ENCODE measurements at regions not wholly inside any gene's neighbourhood (a gene's known extent, or its start where the extent isn't known, plus 50 kb on each side); places are given as distances from the start of the nearest gene placed in this dataset.
A peak's percentile ranks its signal among the peaks of the same experiment; 100 is the strongest.
"Not testable (repeated sequence)": the region's sequence is repeated elsewhere in the genome, so short reads cannot be mapped to it uniquely, and the experiment has no call there.

DNA sequence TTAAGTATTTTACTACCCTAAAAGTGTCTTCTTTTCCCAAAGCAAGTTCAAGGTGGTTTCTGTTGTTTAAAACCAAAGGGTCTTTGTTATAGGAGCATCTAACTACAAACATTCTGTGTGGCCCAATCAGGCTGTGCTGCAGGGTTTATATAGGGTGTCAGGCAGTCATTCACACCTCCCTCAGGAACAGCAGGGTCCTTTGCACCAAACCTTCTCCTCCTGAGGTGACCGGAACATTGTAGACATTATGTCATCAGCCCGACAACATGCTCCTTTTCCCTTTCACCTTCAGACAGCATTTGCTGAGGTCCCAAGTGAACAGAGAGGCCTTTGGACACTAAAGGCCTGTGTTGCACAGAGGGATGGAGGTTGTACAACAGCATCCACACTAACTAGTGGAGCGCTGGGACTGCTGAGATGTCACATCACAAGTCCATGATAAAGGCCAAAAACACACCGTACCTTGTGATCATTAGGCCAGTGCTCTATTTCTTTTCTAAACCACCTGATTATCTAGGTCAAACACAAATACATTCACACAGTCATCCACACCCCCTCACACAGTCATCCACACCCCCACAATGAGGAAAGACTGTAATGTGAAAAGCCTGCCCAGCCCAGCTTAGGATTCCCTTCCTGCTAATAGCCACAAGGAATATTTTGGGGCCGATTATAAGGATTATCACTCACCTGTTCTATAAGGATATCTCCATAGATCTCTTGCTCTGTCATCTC is 123.8 kb upstream of the VLDLR start:
- no peak for DNase-seq (ENCODE audit: low read depth)

DNA sequence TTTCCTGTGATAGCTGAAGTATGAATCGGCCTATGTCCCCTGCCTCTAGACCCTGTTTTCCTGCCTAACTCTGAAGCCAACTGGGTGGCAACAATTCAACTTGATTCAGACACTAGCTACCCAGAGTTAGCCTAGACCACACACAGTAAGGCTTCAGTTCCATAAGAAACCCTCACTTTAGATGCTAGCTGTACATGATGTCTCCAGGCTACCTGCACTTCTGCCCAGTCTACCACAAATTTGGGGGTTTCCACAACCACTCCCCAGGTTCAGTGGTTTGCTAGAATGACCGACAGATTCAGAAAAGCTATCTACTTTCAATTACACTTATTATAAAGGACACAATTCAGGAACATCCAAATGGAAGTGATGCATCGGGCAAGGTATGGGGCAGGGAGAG is 119.4 kb upstream of the VLDLR start:
- no peak for DNase-seq (ENCODE audit: low read depth)

GRCh38 chr9:2502760-2503159 is 118.8 kb upstream of the VLDLR start:
- DNase-seq (ENCODE audit: low read depth): no peak

GRCh38 chr9:2506321-2506720 is 115.3 kb upstream of the VLDLR start:
- DNase-seq (ENCODE audit: low read depth): no peak

DNA sequence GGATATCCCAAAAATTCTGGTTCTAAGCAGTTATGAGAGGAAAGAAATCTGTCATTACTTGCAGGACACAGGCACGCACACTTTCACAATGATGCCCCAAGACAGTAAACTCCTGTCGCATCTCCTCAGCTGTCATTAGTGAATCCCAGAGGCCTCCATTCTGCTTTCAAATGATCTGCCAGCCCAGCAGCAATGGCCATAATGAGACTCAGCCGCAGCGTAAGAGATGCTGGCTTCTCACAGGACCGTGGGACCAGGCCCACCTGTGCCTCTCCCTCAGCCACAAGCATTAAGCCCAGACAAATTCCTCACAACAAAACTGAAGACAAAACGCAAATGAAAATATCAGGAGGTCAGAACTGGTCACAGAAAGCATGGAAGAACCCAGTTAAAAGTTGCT is 98.0 kb upstream of the VLDLR start:
- DNase-seq (ENCODE audit: low read depth): no peak

DNA sequence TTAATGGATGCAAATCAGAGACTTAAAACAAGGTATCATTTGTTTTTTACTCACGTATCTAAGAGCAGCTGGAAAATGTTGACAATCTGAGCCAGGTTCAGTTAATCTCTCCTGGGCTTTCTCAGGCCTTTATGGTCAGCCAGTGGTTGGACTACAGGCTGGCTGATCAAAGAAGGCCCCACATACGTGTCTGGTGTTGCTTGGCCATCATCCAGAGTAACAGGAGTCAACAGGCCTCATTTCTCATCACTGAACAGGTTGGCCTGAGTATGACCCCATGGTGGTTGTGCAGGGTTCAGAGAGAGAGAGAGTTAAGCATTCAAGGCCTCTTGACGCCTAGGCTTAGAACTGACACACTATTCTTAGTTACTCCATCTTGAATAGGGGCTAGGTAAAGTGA is 97.0 kb upstream of the VLDLR start:
- no peak for DNase-seq (ENCODE audit: low read depth)

GRCh38 chr9:2525147-2525546 is 96.4 kb upstream of the VLDLR start:
- DNase-seq (ENCODE audit: low read depth): no peak

DNA sequence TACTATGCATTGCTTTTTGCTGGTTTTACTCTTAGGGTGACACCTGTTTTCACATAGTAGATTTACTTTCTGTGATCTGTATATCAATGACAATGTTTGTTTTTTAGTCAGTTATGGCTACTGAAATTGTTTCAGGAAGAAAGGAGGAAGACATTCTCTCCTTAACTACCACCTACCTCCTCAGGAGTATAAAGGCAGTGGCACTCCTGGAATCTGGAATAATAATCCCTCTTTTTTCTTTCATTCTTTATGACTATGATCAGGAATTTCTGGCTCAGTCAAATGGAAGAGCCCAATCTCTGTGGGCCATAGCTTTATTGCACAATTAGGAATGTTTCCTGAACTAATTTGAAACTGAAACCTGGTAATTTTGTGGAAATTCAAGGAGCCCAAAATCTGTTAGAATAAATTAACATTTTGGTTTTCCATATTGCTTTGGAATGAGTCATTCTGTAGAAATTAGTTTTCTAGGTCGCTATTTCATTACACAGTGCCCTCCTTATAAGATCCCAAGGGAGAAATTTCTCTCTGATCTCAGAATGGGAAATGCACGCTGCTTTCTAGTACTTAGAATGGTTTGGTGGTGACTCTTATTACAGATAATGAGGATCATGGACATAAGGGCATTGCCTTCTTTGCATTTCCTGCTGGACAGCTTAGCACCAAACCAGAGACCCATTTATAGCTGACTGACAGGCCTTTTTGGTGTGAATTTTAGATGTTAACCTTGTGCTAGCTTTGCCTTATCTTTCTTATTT is 95.3 kb upstream of the VLDLR start:
- DNase-seq (ENCODE audit: low read depth): no peak

DNA sequence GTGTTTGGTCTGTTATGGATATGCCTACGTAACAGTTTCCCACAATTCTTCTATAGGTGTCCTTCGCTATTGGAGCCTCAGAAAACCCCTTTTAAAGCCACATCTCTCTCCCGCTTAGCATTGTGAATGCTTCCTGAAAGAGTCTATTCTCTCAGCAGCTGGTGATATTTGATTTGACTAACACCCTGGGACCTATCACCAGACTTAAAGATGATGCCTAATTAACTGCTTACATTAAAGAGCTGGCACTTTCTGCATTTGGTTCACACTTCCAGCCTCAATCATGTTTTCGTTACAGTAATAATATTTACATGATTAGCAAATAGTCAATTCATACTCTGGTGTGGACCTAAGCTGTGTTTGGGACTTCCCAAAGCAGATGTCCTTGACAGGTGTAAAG is 90.1 kb upstream of the VLDLR start:
- no peak for DNase-seq (ENCODE audit: low read depth)

DNA sequence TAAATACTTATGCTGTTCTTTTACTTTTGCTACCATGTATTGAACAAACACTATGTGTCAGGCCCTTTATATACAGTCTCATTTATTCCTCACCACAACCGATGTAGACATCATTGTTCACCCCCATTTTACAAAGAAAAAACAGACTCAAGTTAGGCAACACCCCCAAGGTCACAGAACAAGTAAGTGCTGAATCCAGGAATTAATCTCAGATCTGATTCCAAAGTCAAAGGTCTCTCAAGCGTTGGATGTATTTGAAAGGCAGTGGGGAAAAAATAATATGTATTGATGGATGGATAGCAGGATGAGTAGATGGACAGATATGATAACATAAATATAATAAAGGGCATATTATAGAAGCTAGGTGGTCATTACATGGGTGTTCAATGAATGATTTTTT is 85.1 kb upstream of the VLDLR start:
- no peak for DNase-seq (ENCODE audit: low read depth)

DNA sequence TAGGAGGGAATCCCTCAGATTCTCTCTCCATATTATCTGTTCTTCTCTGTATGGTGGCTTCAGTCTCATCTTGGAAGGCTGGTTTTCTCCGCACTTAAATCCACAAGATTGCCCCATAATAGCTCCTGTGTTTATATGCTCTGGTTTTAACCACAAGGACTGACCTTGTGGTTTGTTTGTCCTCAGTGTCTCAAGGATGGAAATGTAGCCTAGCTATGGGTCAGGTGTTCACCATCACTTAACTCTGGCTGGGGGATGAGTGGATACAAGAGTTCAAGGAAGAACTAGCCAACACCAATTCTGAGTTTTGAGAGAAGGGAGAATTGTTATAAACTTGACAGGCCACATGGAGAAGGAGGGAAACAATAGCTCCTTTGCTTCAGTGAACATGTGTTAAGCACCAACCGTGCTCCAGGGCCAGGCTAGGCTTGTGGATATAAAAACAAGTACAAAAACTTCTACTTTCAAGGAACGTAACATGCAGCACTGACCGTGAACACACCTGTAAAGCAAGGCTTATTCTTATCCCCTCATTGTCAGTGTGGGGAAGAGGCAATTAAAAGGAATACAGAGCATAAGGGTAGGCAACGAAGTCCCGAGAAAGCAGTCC is 75.6 kb upstream of the VLDLR start:
- DNase-seq (ENCODE audit: low read depth): no peak

DNA sequence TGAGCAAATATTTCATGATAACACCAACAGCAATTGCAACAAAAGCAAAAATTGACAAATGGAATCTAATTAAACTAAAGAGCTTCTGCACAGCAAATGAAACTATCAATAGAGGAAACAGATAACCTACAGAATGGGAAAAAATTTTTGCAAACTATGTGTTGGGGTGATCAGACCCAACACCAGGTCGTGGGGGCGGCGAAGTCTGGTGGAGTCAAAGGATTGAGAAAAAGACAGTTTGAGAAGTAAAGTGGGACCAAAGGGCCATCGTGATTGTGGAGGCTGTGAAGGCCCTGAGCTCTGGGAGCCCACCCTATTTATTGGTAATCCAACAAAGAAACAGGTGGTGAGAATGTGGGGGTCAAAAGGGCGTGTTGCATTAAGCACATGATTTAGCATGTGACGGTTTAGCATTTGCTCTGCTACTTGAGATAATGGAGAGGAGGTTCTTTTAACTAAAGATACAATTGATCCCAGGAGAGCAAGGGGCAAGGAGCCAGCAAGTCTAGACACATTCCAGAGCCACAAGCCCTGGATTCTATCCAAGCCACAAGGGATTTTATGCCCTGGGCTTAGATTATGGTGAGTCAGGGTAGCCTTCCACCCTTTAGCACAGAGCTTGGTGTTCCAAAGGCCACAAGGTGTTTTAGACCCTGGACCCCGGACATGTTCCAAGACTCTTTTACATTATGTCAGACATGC is 65.5 kb upstream of the VLDLR start:
- DNase-seq (ENCODE audit: low read depth): not testable (repeated sequence)

GRCh38 chr9:2557693-2558092 is 63.9 kb upstream of the VLDLR start:
- DNase-seq (ENCODE audit: low read depth): no peak

GRCh38 chr9:2559192-2560152 is 62.1 kb upstream of the VLDLR start:
- DNase-seq (ENCODE audit: low read depth): peak; percentile 84

DNA sequence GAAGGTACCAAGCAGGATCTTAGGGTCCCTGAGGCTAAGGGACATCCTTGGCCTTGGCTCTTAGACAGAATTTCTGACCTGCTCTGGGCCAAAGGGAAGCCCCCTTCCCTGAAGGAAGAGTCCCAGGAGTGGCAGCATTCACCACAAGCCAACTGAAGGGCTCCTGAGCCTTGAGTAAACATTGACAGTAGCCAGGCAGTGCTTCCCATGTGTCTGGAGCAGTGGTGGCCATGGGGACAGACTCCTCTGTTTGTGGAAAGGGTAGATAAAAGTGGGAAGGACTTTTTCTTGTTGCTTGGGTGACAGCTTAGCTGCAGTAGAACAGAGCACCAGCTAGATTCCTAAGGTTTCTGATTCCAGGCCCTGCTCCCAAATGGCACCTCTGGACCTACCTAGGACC is 61.4 kb upstream of the VLDLR start:
- DNase-seq (ENCODE audit: low read depth): no peak

- DNase-seq (ENCODE audit: low read depth): no peak
Measured at GRCh38 chr9:2565676-2566340, 55.8 kb upstream of the VLDLR start.

DNA sequence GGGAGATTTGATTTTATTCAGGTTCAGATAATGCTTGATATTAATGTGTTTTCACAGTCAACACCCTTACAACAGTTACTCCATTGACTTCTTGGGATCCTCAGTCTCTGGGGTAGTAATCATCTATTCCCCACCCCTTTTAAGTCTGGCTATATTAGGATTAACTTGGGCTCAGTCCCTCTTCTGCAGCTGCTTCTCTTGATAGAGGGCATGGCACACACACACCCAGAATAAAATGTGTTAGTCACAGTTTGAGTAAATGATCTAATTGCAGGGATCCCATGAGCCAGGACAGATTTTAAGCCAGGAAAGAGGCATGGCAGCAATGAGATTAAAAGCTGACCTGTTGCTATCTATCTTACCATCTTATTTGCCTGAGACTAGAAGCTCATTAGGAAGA is 53.7 kb upstream of the VLDLR start:
- DNase-seq (ENCODE audit: low read depth): no peak

GRCh38 chr9:2568689-2569088 is 52.9 kb upstream of the VLDLR start:
- no peak for DNase-seq (ENCODE audit: low read depth)

DNA sequence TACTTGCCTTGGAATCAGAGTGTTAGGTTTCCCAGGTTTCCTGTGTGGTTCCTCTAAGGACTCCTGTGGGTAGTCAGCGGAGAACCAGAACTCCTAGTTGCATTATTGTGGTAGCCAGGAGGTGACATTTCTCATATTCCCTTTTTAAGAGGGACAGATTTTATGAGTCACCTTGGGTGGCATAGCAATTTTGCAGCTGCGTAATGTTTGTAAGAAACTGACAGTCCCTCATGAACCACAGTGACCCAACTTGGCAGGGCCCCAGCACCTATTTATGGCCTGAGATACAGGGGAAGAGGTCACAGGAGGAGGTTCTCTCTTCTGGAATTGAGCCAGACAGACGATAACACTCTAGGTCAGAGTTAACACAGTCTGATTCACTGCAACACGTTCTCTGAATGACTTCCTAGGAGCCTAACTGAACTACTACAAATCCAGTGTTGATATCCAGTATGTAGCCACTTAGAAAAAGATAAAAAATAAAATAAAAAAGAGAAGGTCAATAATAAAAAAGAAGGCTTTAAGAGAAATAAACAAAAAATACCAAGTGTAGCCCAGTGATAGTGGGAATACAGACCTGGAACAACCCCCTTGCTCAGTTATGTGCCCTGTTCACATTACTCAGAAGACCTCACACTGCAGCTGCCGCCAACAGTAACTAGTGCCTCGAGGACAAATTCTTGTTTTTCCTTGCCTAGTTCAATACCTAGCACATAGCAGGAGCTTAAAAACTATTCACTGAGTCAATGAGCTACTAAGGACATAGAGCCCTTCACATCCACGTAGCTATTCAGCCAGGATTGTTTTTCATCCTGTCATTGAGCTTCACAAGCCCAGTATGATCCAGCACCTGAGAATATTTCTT is 50.7 kb upstream of the VLDLR start:
- peak; percentile 59 for DNase-seq (ENCODE audit: low read depth)
